ENCODE measurements at regions not wholly inside any gene's neighbourhood (a gene's known extent, or its start where the extent isn't known, plus 50 kb on each side); places are given as distances from the start of the nearest gene placed in this dataset.

DNA sequence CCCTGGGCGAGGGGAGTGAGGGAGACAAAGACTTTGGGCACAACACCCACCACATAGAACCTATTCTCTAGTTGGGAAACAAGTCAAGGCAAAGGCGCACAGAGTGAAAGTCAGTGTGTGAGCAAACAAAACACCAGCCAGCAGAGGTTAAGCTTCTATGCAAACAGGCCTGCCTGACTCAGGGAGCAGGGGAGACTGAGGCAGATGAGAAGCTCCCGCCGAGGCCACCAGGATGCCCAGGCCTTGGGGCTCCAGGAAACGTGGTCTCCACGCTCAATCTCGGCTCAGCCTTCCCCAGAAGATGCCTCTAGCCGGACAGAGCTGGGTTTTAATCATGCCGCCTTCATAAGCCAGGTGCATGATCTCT lies 74.1 kb upstream of the KCNMA1 start:
- Histone ChIP-seq H3K36me3 (no peaks in the 10 kb centered on the region), H3K9me3 (no peaks in the 10 kb centered on the region), H3K4me3 (ENCODE audit: low read depth, low read length) (no peak overlapping the region; the same call in 1 of the 2 replicates), H3K27me3 (no peaks in the 10 kb centered on the region), H3K4me1 (0 out of 2 replicates have a peak, but pooled peaks cover 3% of the 10 kb centered on the region)
- TF ChIP-seq, protein P1, sequence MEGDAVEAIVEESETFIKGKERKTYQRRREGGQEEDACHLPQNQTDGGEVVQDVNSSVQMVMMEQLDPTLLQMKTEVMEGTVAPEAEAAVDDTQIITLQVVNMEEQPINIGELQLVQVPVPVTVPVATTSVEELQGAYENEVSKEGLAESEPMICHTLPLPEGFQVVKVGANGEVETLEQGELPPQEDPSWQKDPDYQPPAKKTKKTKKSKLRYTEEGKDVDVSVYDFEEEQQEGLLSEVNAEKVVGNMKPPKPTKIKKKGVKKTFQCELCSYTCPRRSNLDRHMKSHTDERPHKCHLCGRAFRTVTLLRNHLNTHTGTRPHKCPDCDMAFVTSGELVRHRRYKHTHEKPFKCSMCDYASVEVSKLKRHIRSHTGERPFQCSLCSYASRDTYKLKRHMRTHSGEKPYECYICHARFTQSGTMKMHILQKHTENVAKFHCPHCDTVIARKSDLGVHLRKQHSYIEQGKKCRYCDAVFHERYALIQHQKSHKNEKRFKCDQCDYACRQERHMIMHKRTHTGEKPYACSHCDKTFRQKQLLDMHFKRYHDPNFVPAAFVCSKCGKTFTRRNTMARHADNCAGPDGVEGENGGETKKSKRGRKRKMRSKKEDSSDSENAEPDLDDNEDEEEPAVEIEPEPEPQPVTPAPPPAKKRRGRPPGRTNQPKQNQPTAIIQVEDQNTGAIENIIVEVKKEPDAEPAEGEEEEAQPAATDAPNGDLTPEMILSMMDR (IDR thresholded peaks at IDR 0.05; ENCODE audit: low read depth, low read length) = no peak
- no peak for DNase-seq

DNA sequence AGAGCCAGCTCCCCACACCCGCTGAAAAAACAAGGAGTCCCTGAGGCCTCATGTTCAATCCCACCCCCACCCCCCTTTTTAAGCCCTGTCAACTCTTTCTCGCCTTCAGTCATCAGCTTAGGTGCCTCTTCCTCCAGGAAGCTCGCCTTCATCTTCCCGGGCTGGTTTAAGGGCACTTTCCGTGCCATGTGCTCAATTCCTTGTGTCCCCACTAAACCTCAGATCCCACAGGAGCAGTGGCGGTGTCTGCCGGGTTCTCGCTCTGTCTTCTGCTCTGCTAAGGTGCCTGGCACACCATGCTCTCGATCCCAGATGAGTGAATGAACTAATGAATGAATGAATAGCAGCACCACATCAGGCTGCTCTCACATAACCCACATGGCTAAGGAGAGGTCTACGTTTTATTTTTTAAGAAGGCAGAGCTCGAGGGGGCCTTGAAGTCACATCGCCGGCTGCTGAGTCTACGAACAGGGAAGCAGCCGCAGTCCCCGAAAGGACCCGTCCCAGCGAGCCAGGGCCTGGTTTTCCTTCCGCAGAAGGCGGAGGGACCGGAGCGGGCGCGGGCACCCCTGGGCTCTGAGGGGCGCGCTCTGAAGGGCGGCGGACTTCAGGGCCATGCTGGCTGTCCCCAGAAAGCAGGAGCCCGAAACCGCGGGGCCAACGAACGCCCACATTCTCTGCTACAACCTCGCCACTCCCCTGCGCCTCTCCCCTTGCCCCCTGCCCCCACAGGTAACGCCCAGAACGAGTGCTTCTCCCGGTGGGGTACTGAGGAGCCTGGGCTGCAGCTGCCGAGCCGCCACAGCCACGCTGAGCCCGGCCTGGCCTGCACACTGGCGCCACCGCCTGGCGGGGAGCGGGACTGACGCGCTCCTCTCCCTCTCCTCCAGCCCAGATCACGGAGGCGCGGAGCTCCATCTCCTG lies 73.4 kb upstream of the KCNMA1 start:
- no peaks in the 10 kb centered on the region for H3K9me3 ChIP-seq
- TF ChIP-seq, protein P1 (IDR thresholded peaks at IDR 0.05; ENCODE audit: low read depth, low read length) = peak; percentile 91
- no peaks in the 10 kb centered on the region for H3K36me3 ChIP-seq
- peak overlapping the region; percentile 35 for H3K4me3 ChIP-seq (ENCODE audit: low read depth, low read length)
- peak; percentile 84 for DNase-seq
- H3K27me3 ChIP-seq = no peaks in the 10 kb centered on the region
- 0 out of 2 replicates have a peak, but pooled peaks cover 3% of the 10 kb centered on the region for H3K4me1 ChIP-seq

DNA sequence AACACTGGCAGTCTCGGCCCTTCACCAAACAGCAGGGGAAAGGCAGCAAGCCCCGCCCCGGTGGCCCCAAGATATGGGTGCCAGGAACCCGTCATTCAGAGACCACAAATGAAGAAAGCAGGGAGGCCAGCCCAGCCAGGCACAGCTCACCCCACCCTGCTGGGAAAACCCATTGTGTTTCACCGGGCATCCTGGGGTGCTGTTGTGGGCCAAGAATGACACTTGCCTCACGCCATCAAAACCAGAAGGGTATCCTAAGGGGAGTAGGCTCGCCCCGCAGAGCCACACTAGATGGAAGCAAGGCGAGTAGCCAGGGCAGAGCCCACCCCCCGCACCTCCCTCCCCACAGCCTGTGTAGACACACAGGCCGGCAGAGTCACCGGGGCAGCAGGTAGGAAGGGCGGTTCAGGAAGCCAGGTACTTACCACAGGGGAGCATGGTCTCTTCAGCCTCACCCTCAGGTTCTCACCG lies 72.5 kb upstream of the KCNMA1 start:
- Histone ChIP-seq H3K27me3 (no peaks in the 10 kb centered on the region), H3K4me3 (ENCODE audit: low read depth, low read length) (no peak overlapping the region), H3K4me1 (0 out of 2 replicates have a peak, but pooled peaks cover 3% of the 10 kb centered on the region), H3K9me3 (no peaks in the 10 kb centered on the region), H3K36me3 (no peaks in the 10 kb centered on the region)
- TF ChIP-seq, protein P1 (IDR thresholded peaks at IDR 0.05; ENCODE audit: low read depth, low read length) = no peak
- DNase-seq = no peak

DNA sequence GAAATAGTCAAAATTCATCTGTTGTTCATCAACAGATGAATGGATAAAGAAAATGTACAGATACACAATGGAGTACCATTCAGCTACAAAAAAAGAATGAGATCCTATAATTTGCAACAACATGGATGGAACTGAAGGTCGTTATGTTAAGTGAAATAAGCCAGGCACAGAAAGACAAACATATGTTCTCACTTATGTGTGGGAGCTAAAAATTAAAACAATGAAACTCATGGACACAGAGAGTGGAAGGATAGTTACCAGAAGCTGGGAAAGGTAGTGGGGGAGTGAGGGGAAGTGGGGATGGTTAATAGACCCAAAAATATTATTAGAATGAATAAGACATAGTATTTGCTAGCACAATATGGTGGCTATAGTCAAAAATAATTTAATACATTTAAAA lies 70.0 kb upstream of the KCNMA1 start:
- DNase-seq = no peak
- Histone ChIP-seq H3K9me3 (no peaks in the 10 kb centered on the region; the same call in 1 of the 2 replicates), H3K4me3 (ENCODE audit: low read depth, low read length) (no peak overlapping the region), H3K27me3 (no peaks in the 10 kb centered on the region), H3K4me1 (0 out of 2 replicates have a peak, but pooled peaks cover 3% of the 10 kb centered on the region), H3K36me3 (no peaks in the 10 kb centered on the region)
- TF ChIP-seq, protein P1 (IDR thresholded peaks at IDR 0.05; ENCODE audit: low read depth, low read length) = no peak

DNA sequence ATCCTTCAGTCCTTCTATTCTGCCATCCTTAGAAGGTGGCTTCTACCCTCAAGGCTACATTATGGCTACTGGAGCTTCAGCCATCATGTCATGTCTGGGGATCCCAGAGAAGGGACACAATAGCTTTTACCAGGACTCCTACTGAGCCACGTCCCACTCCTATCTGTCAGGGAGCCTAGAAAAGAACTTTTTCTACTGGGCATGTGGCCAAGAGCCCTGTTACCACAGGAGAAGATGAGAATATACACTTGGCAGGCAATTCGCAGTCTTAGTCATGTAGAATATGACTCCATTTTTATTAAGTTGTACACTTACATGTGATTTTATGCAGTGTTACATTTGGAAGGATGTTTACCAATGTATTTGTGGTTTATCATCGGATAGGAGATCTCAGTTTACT lies 64.6 kb upstream of the KCNMA1 start:
- TF ChIP-seq, protein P1 (IDR thresholded peaks at IDR 0.05; ENCODE audit: low read depth, low read length) = no peak
- H3K27me3 ChIP-seq = no peaks in the 10 kb centered on the region
- H3K9me3 ChIP-seq = no peaks in the 10 kb centered on the region; the same call in 1 of the 2 replicates
- no peaks in the 10 kb centered on the region for H3K36me3 ChIP-seq
- peaks cover 3% of the 10 kb centered on the region; the same call in 1 of the 2 replicates for H3K4me1 ChIP-seq
- H3K4me3 ChIP-seq (ENCODE audit: low read depth, low read length) = no peak overlapping the region
- DNase-seq = no peak

DNA sequence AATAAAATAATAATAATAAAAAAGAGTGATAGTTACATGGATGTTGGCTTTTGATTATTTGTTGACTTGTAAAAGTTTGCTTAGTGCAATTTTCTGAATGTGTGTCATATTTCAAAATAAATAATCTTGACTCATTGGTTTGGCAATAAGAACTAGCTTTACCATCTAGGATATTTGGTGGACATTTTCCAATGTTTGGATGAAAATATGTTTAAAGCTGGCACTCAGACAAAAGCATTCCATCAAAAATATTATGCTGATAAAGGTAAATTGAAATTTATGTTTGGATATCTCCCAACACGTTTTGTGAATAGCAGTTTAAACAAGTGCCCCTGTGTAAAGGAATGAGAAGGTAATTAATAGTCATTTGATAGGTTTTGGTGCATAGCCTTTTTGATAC lies 62.5 kb upstream of the KCNMA1 start:
- TF ChIP-seq, protein P1 (IDR thresholded peaks at IDR 0.05; ENCODE audit: low read depth, low read length) = no peak
- Histone ChIP-seq H3K9me3 (no peaks in the 10 kb centered on the region; the same call in 1 of the 2 replicates), H3K27me3 (no peaks in the 10 kb centered on the region), H3K4me1 (peaks cover 3% of the 10 kb centered on the region; the same call in 1 of the 2 replicates), H3K4me3 (ENCODE audit: low read depth, low read length) (no peak overlapping the region), H3K36me3 (no peaks in the 10 kb centered on the region)
- no peak for DNase-seq
